Mesenchymal stem cell (in vitro differentiated cells and primary cell): ENCODE measurements at regions not wholly inside any gene's neighbourhood (a gene's known extent, or its start where the extent isn't known, plus 50 kb on each side); places are given as distances from the start of the nearest gene placed in this dataset.

Source experiments
- DNase-seq: peaks from one replicate; pipeline ENCODE4 v3.0.0-alpha.2; 2013
- H2AFZ ChIP-seq: one replicate; pipeline ENCODE4 v1.6.1; 2013; ENCODE audit warnings: low read depth, mild to moderate bottlenecking, control low read depth, inconsistent platforms, low read length, moderate library complexity
- H2AK5ac ChIP-seq: 2 replicates; pipeline ENCODE4 v1.6.1; 2013; ENCODE audit warnings: low read length, moderate library complexity, mild to moderate bottlenecking, inconsistent platforms; ENCODE audit not compliant: severe bottlenecking
- H2BK120ac ChIP-seq: one replicate; pipeline ENCODE4 v1.6.1; 2013; ENCODE audit warnings: low read depth, mild to moderate bottlenecking, inconsistent platforms, low read length, moderate library complexity
- H2BK12ac ChIP-seq, 2 experiments: one replicate each; pipeline ENCODE4 v1.6.1; 2013; ENCODE audit warnings: inconsistent platforms in 2 of 2, low read length in 2 of 2, mild to moderate bottlenecking in 2 of 2, moderate library complexity in 2 of 2, control low read depth in 1 of 2
- H2BK15ac ChIP-seq: one replicate; pipeline ENCODE4 v1.6.1; 2013; ENCODE audit warnings: mild to moderate bottlenecking, low read depth, inconsistent platforms; ENCODE audit not compliant: poor library complexity, severe bottlenecking
- H2BK5ac ChIP-seq: 2 replicates; pipeline ENCODE4 v1.6.1; 2013; ENCODE audit warnings: low read depth, mild to moderate bottlenecking, low read length, control low read depth, inconsistent platforms; ENCODE audit not compliant: poor library complexity, severe bottlenecking
- H3K14ac ChIP-seq, 2 experiments: one replicate each; pipeline ENCODE4 v1.6.1; 2013; ENCODE audit warnings: inconsistent platforms in 2 of 2, low read length in 2 of 2, control low read depth in 1 of 2, mild to moderate bottlenecking in 1 of 2, moderate library complexity in 1 of 2
- H3K18ac ChIP-seq, 2 experiments: one replicate each; pipeline ENCODE4 v1.6.1; 2013; ENCODE audit warnings: inconsistent platforms in 2 of 2, low read length in 2 of 2, control low read depth in 1 of 2, low read depth in 1 of 2, mild to moderate bottlenecking in 1 of 2
- H3K23ac ChIP-seq, 2 experiments: one replicate each; pipeline ENCODE4 v1.6.1; 2013; ENCODE audit warnings: inconsistent platforms in 2 of 2, low read length in 2 of 2, mild to moderate bottlenecking in 2 of 2, moderate library complexity in 2 of 2, control low read depth in 1 of 2
- H3K27ac ChIP-seq: 2 replicates; pipeline ENCODE4 v1.5.1; 2013; ENCODE audit warnings: mild to moderate bottlenecking, moderate library complexity, low read length, control low read depth, inconsistent platforms; ENCODE audit not compliant: poor library complexity, severe bottlenecking
- H3K27me3 ChIP-seq, 2 experiments: 2 replicates each; pipeline versions ENCODE4 v1.6.1 to v1.7.0; 2013; ENCODE audit warnings: low read length in 2 of 2, mild to moderate bottlenecking in 2 of 2, moderate library complexity in 2 of 2, control low read depth in 1 of 2, inconsistent platforms in 1 of 2; ENCODE audit not compliant: control insufficient read depth in 1 of 2, insufficient read depth in 1 of 2
- H3K36me3 ChIP-seq, 2 experiments: 2 replicates each; pipeline versions ENCODE4 v1.6.1 to v1.7.0; 2013; ENCODE audit warnings: low read length in 2 of 2, control low read depth in 1 of 2, inconsistent platforms in 1 of 2, low read depth in 1 of 2, mild to moderate bottlenecking in 1 of 2; ENCODE audit not compliant: insufficient read depth in 2 of 2, control insufficient read depth in 1 of 2
- H3K4ac ChIP-seq, 2 experiments: one replicate each; pipeline ENCODE4 v1.6.1; 2013; ENCODE audit warnings: inconsistent platforms in 2 of 2, low read length in 2 of 2, mild to moderate bottlenecking in 2 of 2, moderate library complexity in 2 of 2, control low read depth in 1 of 2, low read depth in 1 of 2
- H3K4me1 ChIP-seq: 2 replicates; pipeline ENCODE4 v1.6.1; 2013; ENCODE audit warnings: low read depth, low read length, control low read depth; ENCODE audit not compliant: control insufficient read depth, insufficient read depth
- H3K4me2 ChIP-seq: 2 replicates; pipeline ENCODE4 v1.6.1; 2013; ENCODE audit warnings: low read length, mild to moderate bottlenecking, inconsistent platforms; ENCODE audit not compliant: poor library complexity, severe bottlenecking
- H3K4me3 ChIP-seq, 2 experiments: 2 replicates each; pipeline versions ENCODE4 v1.5.1 to v1.7.0; 2013; ENCODE audit warnings: low read length in 2 of 2, mild to moderate bottlenecking in 2 of 2, control low read depth in 1 of 2, low read depth in 1 of 2; ENCODE audit not compliant: insufficient read depth in 1 of 2
- H3K79me1 ChIP-seq: replicated peaks from 2 replicates; pipeline ENCODE4 v1.6.1; 2013; ENCODE audit warnings: mild to moderate bottlenecking, control low read depth, low read length, inconsistent platforms; ENCODE audit not compliant: poor library complexity, severe bottlenecking
- H3K9ac ChIP-seq: 2 replicates; pipeline ENCODE4 v1.7.0; 2013; ENCODE audit warnings: mild to moderate bottlenecking, low read length, moderate library complexity
- H3K9me3 ChIP-seq: 2 replicates; pipeline ENCODE4 v1.7.0; 2013; ENCODE audit warnings: mild to moderate bottlenecking, low read length; ENCODE audit not compliant: control insufficient read depth
- H4K8ac ChIP-seq: one replicate; pipeline ENCODE4 v1.6.1; 2013; ENCODE audit warnings: inconsistent platforms, mild to moderate bottlenecking, low read length, moderate library complexity
- H4K91ac ChIP-seq: one replicate; pipeline ENCODE4 v1.6.1; 2013; ENCODE audit warnings: mild to moderate bottlenecking, low read length, inconsistent platforms
- WGBS: methylation state at CpG from one replicate; pipeline ENCODE4 v1.1.7; 2013; ENCODE audit warnings: mixed read lengths; 5-methylcytosine and 5-hydroxymethylcytosine counted together

DNA sequence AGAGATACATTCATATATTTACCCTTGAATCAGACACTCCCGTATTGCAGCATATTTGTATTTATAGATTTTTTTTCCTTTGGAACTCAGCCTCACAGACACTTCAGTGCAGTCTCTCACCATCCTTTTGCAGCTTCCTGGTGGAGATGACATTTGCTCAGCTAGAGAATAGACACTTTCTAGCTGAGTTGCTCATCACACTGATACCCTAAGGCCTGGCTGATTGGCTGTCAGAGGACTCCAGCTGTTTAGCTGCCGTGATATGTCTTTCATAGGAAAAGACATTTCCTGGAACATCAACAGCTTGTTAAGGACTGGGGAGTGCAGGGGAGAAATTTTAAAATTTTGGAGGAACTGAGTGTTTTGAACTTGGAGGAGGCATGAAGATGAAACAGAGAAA, 429.6 kb downstream of the SMARCA1 start:
- H3K79me1 ChIP-seq: no peaks in the 10 kb centered on the region
- H2AK5ac ChIP-seq: no peak overlapping the region
- no peak overlapping the region for H3K9ac ChIP-seq
- no peak overlapping the region for H3K14ac ChIP-seq
- H3K27me3 ChIP-seq: no peaks in the 10 kb centered on the region
- no peak overlapping the region for H4K8ac ChIP-seq
- no peak overlapping the region for H2AFZ ChIP-seq
- no peak overlapping the region for H3K4ac ChIP-seq
- H3K4me1 ChIP-seq: no peaks in the 10 kb centered on the region
- no peak overlapping the region for H2BK5ac ChIP-seq
- no peak overlapping the region for H3K18ac ChIP-seq
- no peak overlapping the region for H3K4me3 ChIP-seq
- H3K36me3 ChIP-seq: no peaks in the 10 kb centered on the region
- no peak overlapping the region for H4K91ac ChIP-seq
- no peak overlapping the region for H3K4me2 ChIP-seq
- DNase-seq: no peak
- WGBS: 59% methylated on average over 2 of the region's 2 CpGs
- H2BK15ac ChIP-seq: no peak overlapping the region
- no peaks in the 10 kb centered on the region for H3K9me3 ChIP-seq
- no peak overlapping the region for H2BK12ac ChIP-seq
- no peak overlapping the region for H3K23ac ChIP-seq
- no peak overlapping the region for H2BK120ac ChIP-seq
- no peak overlapping the region for H3K27ac ChIP-seq

DNA sequence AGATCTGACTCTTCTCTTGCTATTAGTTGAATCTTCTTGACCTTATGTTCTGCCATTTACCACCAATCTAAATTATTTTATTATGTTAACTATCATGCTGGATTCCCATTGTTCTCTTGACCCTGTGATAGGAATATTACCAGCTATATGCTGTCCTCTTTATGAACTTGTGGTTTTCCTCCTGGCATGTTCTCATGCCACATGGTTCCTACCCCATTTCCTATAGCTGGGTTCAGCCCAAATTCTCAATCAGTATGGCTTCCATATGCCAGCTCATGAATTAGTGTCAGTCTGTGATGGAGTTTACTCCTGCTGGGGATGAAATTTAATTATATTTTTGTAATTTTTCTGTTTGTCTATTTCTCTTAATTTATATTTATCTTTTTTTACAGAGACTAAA, 430.5 kb downstream of the SMARCA1 start:
- Histone ChIP-seq H3K27me3 (no peaks in the 10 kb centered on the region), H3K23ac (no peak overlapping the region), H2BK5ac (no peak overlapping the region), H2BK120ac (no peak overlapping the region), H2AFZ (no peak overlapping the region), H3K4me1 (no peaks in the 10 kb centered on the region), H2BK12ac (no peak overlapping the region), H4K8ac (no peak overlapping the region), H3K18ac (no peak overlapping the region), H3K4me3 (no peak overlapping the region), H3K4me2 (no peak overlapping the region), H3K27ac (no peak overlapping the region), H3K4ac (no peak overlapping the region), H4K91ac (no peak overlapping the region), H2BK15ac (no peak overlapping the region), H2AK5ac (no peak overlapping the region), H3K79me1 (no peaks in the 10 kb centered on the region), H3K14ac (no peak overlapping the region), H3K9me3 (no peaks in the 10 kb centered on the region), H3K36me3 (no peaks in the 10 kb centered on the region), H3K9ac (no peak overlapping the region)
- no peak for DNase-seq

DNA sequence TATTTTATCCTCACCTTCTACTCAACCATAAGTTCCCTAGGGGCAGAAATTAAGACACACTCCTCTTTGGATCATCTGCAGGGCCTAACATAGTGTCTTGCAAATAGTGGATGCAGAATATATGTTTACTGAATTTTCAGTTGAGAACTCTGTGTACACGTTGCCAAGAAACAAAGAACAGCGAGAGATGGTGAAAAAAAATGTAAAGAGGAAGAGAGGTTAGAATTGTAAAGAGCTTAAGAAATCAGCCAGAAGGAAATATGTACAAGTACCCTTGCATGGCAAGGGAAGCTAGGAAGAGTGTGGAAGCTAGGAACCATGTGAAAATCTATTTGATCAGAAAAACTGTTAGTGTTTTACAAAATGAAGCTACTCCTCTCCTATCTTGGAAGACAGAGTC, 431.0 kb downstream of the SMARCA1 start:
- Histone ChIP-seq H2BK15ac (no peak overlapping the region), H4K8ac (no peak overlapping the region), H3K4me2 (no peak overlapping the region), H4K91ac (no peak overlapping the region), H3K27ac (no peak overlapping the region), H3K4me1 (no peaks in the 10 kb centered on the region), H3K18ac (no peak overlapping the region), H3K9ac (no peak overlapping the region), H3K27me3 (no peaks in the 10 kb centered on the region), H3K23ac (no peak overlapping the region), H2AFZ (no peak overlapping the region), H3K4ac (no peak overlapping the region), H3K14ac (no peak overlapping the region), H3K4me3 (no peak overlapping the region), H3K79me1 (no peaks in the 10 kb centered on the region), H3K9me3 (no peaks in the 10 kb centered on the region), H2BK120ac (no peak overlapping the region), H2AK5ac (no peak overlapping the region), H2BK12ac (no peak overlapping the region), H3K36me3 (no peaks in the 10 kb centered on the region), H2BK5ac (no peak overlapping the region)
- DNase-seq: no peak
- WGBS: 85% methylated on average over 2 of the region's 2 CpGs

DNA sequence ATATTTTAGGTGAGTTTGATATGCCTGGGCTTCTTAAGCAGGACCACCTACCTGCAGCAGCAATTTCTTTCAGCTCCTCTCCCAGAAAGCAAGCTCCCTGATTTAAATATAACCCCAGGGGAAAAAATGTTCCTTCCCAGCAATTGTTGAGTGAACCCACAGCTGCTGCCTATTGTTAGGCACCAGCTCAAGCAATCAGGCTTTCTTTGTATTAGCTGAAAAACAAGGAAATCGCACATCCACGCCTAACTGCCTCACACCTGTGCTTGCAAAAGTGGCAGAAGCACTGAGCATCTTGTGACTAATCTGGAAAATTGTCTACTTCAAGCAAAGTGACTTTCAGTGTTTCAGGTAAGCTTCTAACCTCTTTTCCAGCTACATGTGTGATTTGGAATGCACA, 432.2 kb downstream of the SMARCA1 start:
- Histone ChIP-seq H3K9ac (no peak overlapping the region), H3K9me3 (no peaks in the 10 kb centered on the region), H3K4me2 (no peak overlapping the region), H2BK5ac (no peak overlapping the region), H2AFZ (no peak overlapping the region), H3K36me3 (no peaks in the 10 kb centered on the region), H3K18ac (no peak overlapping the region), H3K79me1 (no peaks in the 10 kb centered on the region), H3K4me1 (no peaks in the 10 kb centered on the region), H3K27ac (no peak overlapping the region), H4K91ac (no peak overlapping the region), H2BK12ac (no peak overlapping the region), H4K8ac (no peak overlapping the region), H3K23ac (no peak overlapping the region), H3K4me3 (no peak overlapping the region), H2BK120ac (no peak overlapping the region), H3K27me3 (no peaks in the 10 kb centered on the region), H2BK15ac (no peak overlapping the region), H3K4ac (no peak overlapping the region), H3K14ac (no peak overlapping the region), H2AK5ac (no peak overlapping the region)
- no CpG with 5 or more reads among the region's 2 CpGs for WGBS
- no peak for DNase-seq
